Common myeloid progenitor, CD34-positive (primary cell): ENCODE measurements at regions not wholly inside any gene's neighbourhood (a gene's known extent, or its start where the extent isn't known, plus 50 kb on each side); places are given as distances from the start of the nearest gene placed in this dataset.
A peak's percentile ranks its signal among the peaks of the same experiment; 100 is the strongest.

Experiments
- CTCF ChIA-PET: fragments of 350-600 bp; sonication (Branson Sonifier 250); formaldehyde crosslinking; loops from one replicate; lab custom pipeline; 2021; ENCODE audit warnings: antibody characterized with exemption; lab: Charles Lee
- POLR2A ChIA-PET: fragments of 350-600 bp; sonication (Branson Sonifier 250); formaldehyde crosslinking; loops from one replicate; lab custom pipeline; 2021; ENCODE audit warnings: antibody characterized with exemption; lab: Charles Lee
- DNase-seq, 3 donors: peaks; one replicate each; pipeline versions ENCODE4 v3.0.0 to v3.0.0-alpha.2; 2013
- H3K27ac ChIP-seq, 2 experiments: 1 replicate in 1 of 2; 2 replicates in 1 of 2; pipeline ENCODE4 v1.7.0; 2013; ENCODE audit warnings: inconsistent platforms in 2 of 2, low read length in 2 of 2, mild to moderate bottlenecking in 2 of 2, low read depth in 1 of 2, moderate library complexity in 1 of 2; ENCODE audit not compliant: severe bottlenecking in 2 of 2, insufficient read depth in 1 of 2, poor library complexity in 1 of 2
- H3K27me3 ChIP-seq, 5 experiments: replicated peaks in 2 of 5; 1 replicate in 3 of 5; 2 replicates in 2 of 5; pipeline versions ENCODE4 v1.6.1 to v1.7.0; 2013; ENCODE audit warnings: low read length in 4 of 5, mild to moderate bottlenecking in 2 of 5, moderate library complexity in 2 of 5, inconsistent platforms in 1 of 5; ENCODE audit not compliant: insufficient read depth in 5 of 5, control insufficient read depth in 4 of 5
- H3K36me3 ChIP-seq, 4 experiments: 1 replicate in 2 of 4; 2 replicates in 2 of 4; pipeline versions ENCODE4 v1.6.1 to v1.7.0; 2013; ENCODE audit warnings: low read length in 3 of 4, control low read depth in 1 of 4, mild to moderate bottlenecking in 1 of 4; ENCODE audit not compliant: control insufficient read depth in 4 of 4, insufficient read depth in 4 of 4
- H3K4me1 ChIP-seq, 4 experiments: 1 replicate in 3 of 4; 2 replicates in 1 of 4; pipeline versions ENCODE4 v1.6.1 to v1.7.1; 2013; ENCODE audit warnings: low read length in 3 of 4, mild to moderate bottlenecking in 3 of 4, control low read depth in 1 of 4, inconsistent platforms in 1 of 4, moderate library complexity in 1 of 4; ENCODE audit not compliant: control insufficient read depth in 4 of 4, insufficient read depth in 4 of 4; ENCODE audit errors: control extremely low read depth in 1 of 4
- H3K4me3 ChIP-seq, 7 experiments: 1 replicate in 4 of 7; 2 replicates in 3 of 7; pipeline versions ENCODE4 v1.5.1 to v1.7.0; 2013; ENCODE audit warnings: mild to moderate bottlenecking in 7 of 7, low read length in 6 of 7, moderate library complexity in 6 of 7, inconsistent platforms in 2 of 7, low read depth in 2 of 7, control low read depth in 1 of 7; ENCODE audit not compliant: insufficient read depth in 4 of 7, control insufficient read depth in 1 of 7; ENCODE audit errors: extremely low read depth in 1 of 7
- H3K9me3 ChIP-seq, 5 experiments: 1 replicate in 4 of 5; 2 replicates in 1 of 5; pipeline versions ENCODE4 v1.6.1 to v1.7.1; 2013; ENCODE audit warnings: low read length in 4 of 5, mild to moderate bottlenecking in 2 of 5, inconsistent platforms in 1 of 5, low read depth in 1 of 5, moderate library complexity in 1 of 5; ENCODE audit not compliant: control insufficient read depth in 4 of 5, insufficient read depth in 2 of 5; ENCODE audit errors: control extremely low read depth in 1 of 5
- WGBS: methylation state at CpG from one replicate; pipeline ENCODE4 v1.1.5; 2013; ENCODE audit not compliant: insufficient coverage; 5-methylcytosine and 5-hydroxymethylcytosine counted together

DNA sequence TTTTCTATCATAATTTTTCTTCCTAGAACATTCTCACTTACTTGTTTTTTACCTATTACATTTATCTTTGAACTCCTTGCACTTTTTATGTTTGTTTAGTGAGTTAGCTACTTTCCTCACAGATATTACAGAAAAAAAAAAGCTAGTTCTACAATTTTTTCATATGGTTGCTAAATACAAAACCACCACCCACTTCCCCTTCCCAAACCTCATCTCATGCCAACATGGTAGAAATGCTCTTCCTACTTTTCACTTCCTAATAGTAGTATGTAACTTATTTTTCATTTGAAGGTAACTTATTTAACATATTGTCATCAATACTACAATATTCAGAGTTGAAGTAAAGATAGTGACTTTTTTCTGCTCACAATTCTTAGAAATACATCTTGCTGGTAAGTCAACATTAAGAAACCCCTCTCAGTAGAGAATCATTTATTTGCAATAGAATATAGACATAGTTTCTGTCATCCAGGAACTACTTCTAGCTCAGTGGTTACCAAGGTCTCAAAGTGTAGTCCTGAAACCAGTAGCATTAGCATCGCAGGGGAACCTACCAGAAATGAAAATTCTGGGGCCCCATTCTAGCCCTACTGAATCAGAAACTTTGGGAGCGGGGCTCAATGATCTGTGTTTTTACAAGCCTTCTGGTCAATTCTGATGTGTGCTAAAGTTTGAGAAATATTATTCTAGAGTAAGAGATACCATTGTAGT lies 1124.6 kb downstream of the DTWD2 start:
- no peak overlapping the region for H3K4me3 ChIP-seq
- ChIA-PET CTCF (no interaction called here), POLR2A (no interaction called here)
- H3K27me3 ChIP-seq: no peaks in the 10 kb centered on the region
- 100% methylated on average over 2 of the region's 2 CpGs for WGBS
- H3K27ac ChIP-seq: no peak overlapping the region
- H3K9me3 ChIP-seq: no peaks in the 10 kb centered on the region
- DNase-seq: peak; percentile 40 to 74 (median 72)
- H3K36me3 ChIP-seq: no peaks in the 10 kb centered on the region
- peaks cover 2 to 34% (median 9%) of the 10 kb centered on the region in 4 experiments for H3K4me1 ChIP-seq

DNA sequence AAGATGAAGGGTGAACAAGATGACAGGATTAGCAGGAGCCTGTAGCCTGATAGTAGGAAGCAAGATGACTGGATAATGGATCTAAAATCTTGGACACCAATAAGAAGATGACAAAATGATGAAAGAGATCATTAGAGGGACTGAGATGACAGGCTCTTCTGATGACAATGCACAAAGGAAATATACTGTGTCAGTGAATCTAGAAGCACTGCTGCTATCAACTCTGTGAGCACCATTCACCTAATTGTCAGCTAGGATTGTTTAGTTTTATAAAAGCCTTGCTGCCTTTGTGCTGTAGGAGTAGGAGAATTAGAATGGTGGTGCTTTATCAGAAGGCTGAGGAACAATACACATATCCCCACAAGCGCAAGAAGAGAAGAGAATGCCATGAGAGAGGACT lies 1127.8 kb downstream of the DTWD2 start:
- H3K9me3 ChIP-seq: no peaks in the 10 kb centered on the region
- no peaks in the 10 kb centered on the region for H3K36me3 ChIP-seq
- DNase-seq: no peak
- H3K4me1 ChIP-seq: peaks cover 2 to 38% (median 10%) of the 10 kb centered on the region in 4 experiments
- no peak overlapping the region for H3K27ac ChIP-seq
- ChIA-PET POLR2A (no interaction called here), CTCF (interaction anchor here (0.5 to 1.2 kb wide), 3 partner anchors 16 to 1112 kb away, joined by 3 to 4 read pairs (median 3); no protein-coding TSS in a partner anchor)
- WGBS: no CpG with 5 or more reads among the region's 1 CpG
- H3K27me3 ChIP-seq: no peaks in the 10 kb centered on the region
- no peak overlapping the region for H3K4me3 ChIP-seq

GRCh38 chr5:117859176-117859575 lies 1129.2 kb downstream of the DTWD2 start:
- ChIA-PET POLR2A (interaction anchor here (0.7 kb wide), 1 partner anchor 425 kb away, joined by 3 read pairs; no protein-coding TSS in a partner anchor), CTCF (interaction anchor here (1.1 kb wide), 1 partner anchor 12 kb away, joined by 3 read pairs; no protein-coding TSS in a partner anchor)
- no CpG with 5 or more reads among the region's 1 CpG for WGBS
- H3K4me3 ChIP-seq: no peak overlapping the region
- H3K9me3 ChIP-seq: no peaks in the 10 kb centered on the region
- DNase-seq: peak; percentile 11 to 65 (median 54)
- peak overlapping the region in 1 of 2 experiments; percentile 28 for H3K27ac ChIP-seq
- peaks cover 2 to 36% (median 10%) of the 10 kb centered on the region in 4 experiments for H3K4me1 ChIP-seq
- no peaks in the 10 kb centered on the region for H3K27me3 ChIP-seq
- no peaks in the 10 kb centered on the region for H3K36me3 ChIP-seq

- H3K27ac ChIP-seq: no peak overlapping the region
- H3K36me3 ChIP-seq: no peaks in the 10 kb centered on the region
- ChIA-PET POLR2A (interaction anchor here (0.6 kb wide), 1 partner anchor 9 kb away, joined by 4 read pairs; no protein-coding TSS in a partner anchor), CTCF (no interaction called here)
- DNase-seq: no peak
- H3K9me3 ChIP-seq: no peaks in the 10 kb centered on the region
- H3K4me1 ChIP-seq: peaks cover 2 to 17% (median 8%) of the 10 kb centered on the region in 4 experiments
- no peak overlapping the region for H3K4me3 ChIP-seq
- 100% methylated on average over 3 of the region's 4 CpGs for WGBS
- no peaks in the 10 kb centered on the region for H3K27me3 ChIP-seq
These were observed 1131.6 kb downstream of the DTWD2 start for GRCh38 chr5:117856713-117857112.

DNA sequence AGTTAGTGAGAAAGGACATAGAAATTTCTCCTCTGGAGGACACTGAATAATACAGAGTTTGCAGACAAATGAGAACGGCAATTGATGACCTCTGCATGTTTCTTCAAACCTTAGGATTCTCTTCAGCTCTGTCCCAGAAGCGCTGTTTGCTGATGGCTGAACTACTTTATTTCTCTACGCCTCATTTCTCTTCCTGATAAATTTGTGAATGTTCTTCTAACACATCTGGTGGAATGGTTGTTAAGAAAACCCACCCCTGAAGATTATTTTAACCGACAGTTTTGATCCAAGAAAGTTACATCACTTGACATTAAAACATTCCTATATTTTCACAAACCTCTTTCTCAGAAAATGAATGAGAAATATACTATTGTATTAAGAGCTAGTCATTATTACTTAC lies 1150.6 kb downstream of the DTWD2 start:
- ChIA-PET POLR2A (no interaction called here), CTCF (no interaction called here)
- H3K4me1 ChIP-seq: no peaks in the 10 kb centered on the region
- H3K9me3 ChIP-seq: peaks cover 0 to 2% (median 0%) of the 10 kb centered on the region in 5 experiments
- 100% methylated on average over 1 of the region's 4 CpGs for WGBS
- no peak overlapping the region for H3K4me3 ChIP-seq
- H3K27me3 ChIP-seq: no peaks in the 10 kb centered on the region
- no peaks in the 10 kb centered on the region for H3K36me3 ChIP-seq
- no peak overlapping the region for H3K27ac ChIP-seq
- DNase-seq: no peak

DNA sequence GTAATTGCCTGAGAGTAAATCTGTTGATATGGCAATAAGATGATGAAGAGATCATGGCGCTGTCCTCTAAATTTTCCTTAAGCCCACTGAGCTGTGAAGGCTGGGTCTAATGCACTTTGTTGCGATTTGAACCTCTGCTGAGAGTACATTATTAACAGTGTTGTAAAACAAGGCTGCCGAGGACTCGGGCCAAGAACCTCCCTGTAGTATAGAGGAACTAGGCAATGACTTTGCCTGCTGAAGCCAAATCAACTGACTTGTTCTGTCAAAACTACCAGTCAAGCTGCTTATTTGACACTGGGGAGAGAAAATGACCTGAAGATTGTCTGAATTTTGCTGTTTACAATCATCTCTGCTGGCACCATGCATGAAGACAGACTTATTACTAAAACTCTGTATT lies 1154.7 kb downstream of the DTWD2 start:
- H3K4me3 ChIP-seq: no peak overlapping the region
- CTCF ChIA-PET: interaction anchor here (0.7 kb wide), 1 partner anchor 55 kb away, joined by 4 read pairs; no protein-coding TSS in a partner anchor
- no peak overlapping the region for H3K27ac ChIP-seq
- POLR2A ChIA-PET: no interaction called here
- 100% methylated on average over 2 of the region's 4 CpGs for WGBS
- DNase-seq: no peak
- H3K27me3 ChIP-seq: no peaks in the 10 kb centered on the region
- H3K36me3 ChIP-seq: no peaks in the 10 kb centered on the region
- peaks cover 0 to 3% (median 2%) of the 10 kb centered on the region in 5 experiments for H3K9me3 ChIP-seq
- no peaks in the 10 kb centered on the region for H3K4me1 ChIP-seq

DNA sequence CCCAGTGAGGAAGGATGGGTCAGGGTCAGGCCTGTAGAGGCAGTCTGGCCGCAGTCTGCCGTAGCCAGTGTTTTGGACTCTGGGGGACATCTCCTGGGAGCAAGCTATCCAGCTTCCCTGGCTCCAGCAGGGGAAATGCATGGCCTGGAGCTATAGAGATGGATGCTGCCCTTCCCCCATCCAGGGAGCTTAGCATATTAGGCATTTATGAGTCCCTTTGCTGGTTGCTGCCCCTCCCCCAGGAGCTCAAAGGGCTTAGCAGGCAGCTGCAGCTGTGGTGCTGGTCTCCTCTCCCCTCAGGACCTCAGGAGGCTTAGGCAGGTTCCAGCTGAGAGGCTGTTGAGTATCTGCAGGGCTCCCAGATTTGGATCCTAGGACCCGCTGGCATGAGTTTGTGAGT lies 1158.7 kb downstream of the DTWD2 start:
- H3K36me3 ChIP-seq: no peaks in the 10 kb centered on the region
- ChIA-PET CTCF (no interaction called here), POLR2A (no interaction called here)
- no peak for DNase-seq
- H3K4me3 ChIP-seq: no peak overlapping the region
- H3K4me1 ChIP-seq: no peaks in the 10 kb centered on the region
- H3K9me3 ChIP-seq: peaks cover 0 to 3% (median 1%) of the 10 kb centered on the region in 5 experiments
- WGBS: 100% methylated on average over 3 of the region's 3 CpGs
- no peaks in the 10 kb centered on the region for H3K27me3 ChIP-seq
- H3K27ac ChIP-seq: no peak overlapping the region
